ENCODE measurements at regions not wholly inside any gene's neighbourhood (a gene's known extent, or its start where the extent isn't known, plus 50 kb on each side); places are given as distances from the start of the nearest gene placed in this dataset.
"Not testable (repeated sequence)": the region's sequence is repeated elsewhere in the genome, so short reads cannot be mapped to it uniquely, and the experiment has no call there.

- in situ Hi-C loops (cut with HindIII; ENCODE audit: low sequenced_read_pairs): no loop called here
Observed at GRCh38 chr6:120826253-120826652, 508.0 kb downstream of the TBC1D32 start.

- in situ Hi-C loops (cut with HindIII; ENCODE audit: low sequenced_read_pairs): no loop called here
Observed at GRCh38 chr6:120816794-120817193, 517.5 kb downstream of the TBC1D32 start.

GRCh38 chr6:120805276-120805675, 529.0 kb downstream of the TBC1D32 start:
- in situ Hi-C loops (cut with HindIII; ENCODE audit: low sequenced_read_pairs): no loop called here

- in situ Hi-C loops (cut with HindIII; ENCODE audit: low sequenced_read_pairs): no loop called here
Observed at GRCh38 chr6:120804612-120805011, 529.7 kb downstream of the TBC1D32 start.

- in situ Hi-C loops (cut with HindIII; ENCODE audit: low sequenced_read_pairs): no loop called here
Observed at GRCh38 chr6:120786682-120787081, 547.6 kb downstream of the TBC1D32 start.

- in situ Hi-C loops (cut with HindIII; ENCODE audit: low sequenced_read_pairs): no loop called here
Observed at GRCh38 chr6:120786256-120786655, 548.0 kb downstream of the TBC1D32 start.

- in situ Hi-C loops (cut with HindIII; ENCODE audit: low sequenced_read_pairs): no loop called here
Observed at GRCh38 chr6:120785459-120786086, 548.7 kb downstream of the TBC1D32 start.

GRCh38 chr6:120779441-120779840, 554.8 kb downstream of the TBC1D32 start:
- in situ Hi-C loops (cut with HindIII; ENCODE audit: low sequenced_read_pairs): no loop called here

GRCh38 chr6:120775698-120776097, 558.6 kb downstream of the TBC1D32 start:
- in situ Hi-C loops (cut with HindIII; ENCODE audit: low sequenced_read_pairs): no loop called here

GRCh38 chr6:120774275-120774674, 560.0 kb downstream of the TBC1D32 start:
- in situ Hi-C loops (cut with HindIII; ENCODE audit: low sequenced_read_pairs): no loop called here

- in situ Hi-C loops (cut with HindIII; ENCODE audit: low sequenced_read_pairs): no loop called here
Observed at GRCh38 chr6:120771019-120771418, 563.3 kb downstream of the TBC1D32 start.

- in situ Hi-C loops (cut with HindIII; ENCODE audit: low sequenced_read_pairs): loop anchor here (5.0 kb wide), 1 partner anchor 78 kb away; no protein-coding TSS in a partner anchor
Observed at GRCh38 chr6:120764312-120764711, 570.0 kb downstream of the TBC1D32 start.

- in situ Hi-C loops (cut with HindIII; ENCODE audit: low sequenced_read_pairs): no loop called here
Observed at GRCh38 chr6:120759570-120759969, 574.7 kb downstream of the TBC1D32 start.

GRCh38 chr6:120748574-120748973, 585.7 kb downstream of the TBC1D32 start:
- in situ Hi-C loops (cut with HindIII; ENCODE audit: low sequenced_read_pairs): not testable (repeated sequence)

- in situ Hi-C loops (cut with HindIII; ENCODE audit: low sequenced_read_pairs): no loop called here
Observed at GRCh38 chr6:120736740-120737139, 597.5 kb downstream of the TBC1D32 start.

- in situ Hi-C loops (cut with HindIII; ENCODE audit: low sequenced_read_pairs): no loop called here
Observed at GRCh38 chr6:120735641-120736040, 598.6 kb downstream of the TBC1D32 start.

GRCh38 chr6:120711255-120711654, 623.0 kb downstream of the TBC1D32 start:
- in situ Hi-C loops (cut with HindIII; ENCODE audit: low sequenced_read_pairs): no loop called here

- in situ Hi-C loops (cut with HindIII; ENCODE audit: low sequenced_read_pairs): no loop called here
Observed at GRCh38 chr6:120700001-120700400, 634.3 kb downstream of the TBC1D32 start.

- in situ Hi-C loops (cut with HindIII; ENCODE audit: low sequenced_read_pairs): no loop called here
Observed at GRCh38 chr6:120686492-120686891, 647.8 kb downstream of the TBC1D32 start.

- in situ Hi-C loops (cut with HindIII; ENCODE audit: low sequenced_read_pairs): no loop called here
Observed at GRCh38 chr6:120682145-120682544, 652.1 kb downstream of the TBC1D32 start.

GRCh38 chr6:120681204-120681603, 653.1 kb downstream of the TBC1D32 start:
- in situ Hi-C loops (cut with HindIII; ENCODE audit: low sequenced_read_pairs): no loop called here

GRCh38 chr6:120675886-120676285, 658.4 kb downstream of the TBC1D32 start:
- in situ Hi-C loops (cut with HindIII; ENCODE audit: low sequenced_read_pairs): no loop called here

GRCh38 chr6:120671519-120671918, 662.8 kb downstream of the TBC1D32 start:
- in situ Hi-C loops (cut with HindIII; ENCODE audit: low sequenced_read_pairs): no loop called here

Measured in endothelial cell of hepatic sinusoid (primary cell).